NB4 (cell line): ENCODE measurements at regions not wholly inside any gene's neighbourhood (a gene's known extent, or its start where the extent isn't known, plus 50 kb on each side); places are given as distances from the start of the nearest gene placed in this dataset.

Experiments
- CTCF ChIP-seq: IDR thresholded peaks from one replicate; pipeline ENCODE4 v1.5.1; 2012; ENCODE audit warnings: low read depth, low read length
- MAX ChIP-seq: IDR thresholded peaks from 2 replicates; pipeline ENCODE4 v1.6.1; 2011; ENCODE audit warnings: low read depth, low read length
- MYC ChIP-seq: IDR thresholded peaks from 2 replicates; pipeline ENCODE4 v1.6.1; 2011; ENCODE audit warnings: low read depth, low read length
- POLR2A ChIP-seq: IDR thresholded peaks from 2 replicates; pipeline ENCODE4 v1.6.1; 2011; ENCODE audit warnings: mild to moderate bottlenecking; ENCODE audit not compliant: insufficient read length; ENCODE audit errors: extremely low read depth

- no peak for TF ChIP-seq CTCF
- no peak for TF ChIP-seq POLR2A
- TF ChIP-seq MYC: no peak
- no peak for TF ChIP-seq MAX
Observed at GRCh38 chr1:101698681-101699080, 298.0 kb downstream of the OLFM3 start.
